ENCODE measurements at regions not wholly inside any gene's neighbourhood (a gene's known extent, or its start where the extent isn't known, plus 50 kb on each side); places are given as distances from the start of the nearest gene placed in this dataset.
A peak's percentile ranks its signal among the peaks of the same experiment; 100 is the strongest.
"Not testable (repeated sequence)": the region's sequence is repeated elsewhere in the genome, so short reads cannot be mapped to it uniquely, and the experiment has no call there.

DNA sequence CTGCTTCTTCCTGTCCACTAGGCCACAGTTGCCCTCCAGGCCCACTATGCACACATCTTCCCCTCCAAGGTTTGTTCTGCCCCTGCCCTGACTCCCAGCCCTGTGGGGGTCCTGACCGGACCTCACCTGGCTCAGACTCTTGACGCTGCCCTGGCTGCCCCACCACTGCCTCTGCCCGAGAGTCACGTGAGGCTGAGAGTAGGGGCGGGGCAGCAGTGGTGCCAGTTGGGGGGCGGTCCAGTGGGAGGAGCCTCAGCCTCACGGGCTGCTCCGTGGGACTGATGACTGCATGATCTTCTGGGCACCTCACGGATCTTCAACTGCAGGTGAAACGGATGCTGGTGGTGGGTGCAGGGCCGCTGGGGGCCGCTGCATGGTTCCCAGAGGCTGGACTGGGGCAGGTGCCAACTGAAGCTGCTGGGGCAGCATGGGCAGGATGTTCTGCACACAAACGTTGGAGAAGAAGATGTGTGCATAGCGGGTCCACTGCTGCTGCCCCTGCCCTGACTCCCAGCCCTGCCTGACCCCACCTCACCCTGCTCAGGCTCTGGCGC, 77.6 kb downstream of the HHIPL2 start:
- not testable (repeated sequence) for H3K4me3 ChIP-seq (ENCODE audit: low read depth, low read length); DNase-seq (ENCODE audit: low read depth)

GRCh38 chr1:222466150-222466865, 81.6 kb downstream of the HHIPL2 start:
- DNase-seq (ENCODE audit: low read depth) = no peak
- no peak overlapping the region for H3K4me3 ChIP-seq (ENCODE audit: low read depth, low read length)

DNA sequence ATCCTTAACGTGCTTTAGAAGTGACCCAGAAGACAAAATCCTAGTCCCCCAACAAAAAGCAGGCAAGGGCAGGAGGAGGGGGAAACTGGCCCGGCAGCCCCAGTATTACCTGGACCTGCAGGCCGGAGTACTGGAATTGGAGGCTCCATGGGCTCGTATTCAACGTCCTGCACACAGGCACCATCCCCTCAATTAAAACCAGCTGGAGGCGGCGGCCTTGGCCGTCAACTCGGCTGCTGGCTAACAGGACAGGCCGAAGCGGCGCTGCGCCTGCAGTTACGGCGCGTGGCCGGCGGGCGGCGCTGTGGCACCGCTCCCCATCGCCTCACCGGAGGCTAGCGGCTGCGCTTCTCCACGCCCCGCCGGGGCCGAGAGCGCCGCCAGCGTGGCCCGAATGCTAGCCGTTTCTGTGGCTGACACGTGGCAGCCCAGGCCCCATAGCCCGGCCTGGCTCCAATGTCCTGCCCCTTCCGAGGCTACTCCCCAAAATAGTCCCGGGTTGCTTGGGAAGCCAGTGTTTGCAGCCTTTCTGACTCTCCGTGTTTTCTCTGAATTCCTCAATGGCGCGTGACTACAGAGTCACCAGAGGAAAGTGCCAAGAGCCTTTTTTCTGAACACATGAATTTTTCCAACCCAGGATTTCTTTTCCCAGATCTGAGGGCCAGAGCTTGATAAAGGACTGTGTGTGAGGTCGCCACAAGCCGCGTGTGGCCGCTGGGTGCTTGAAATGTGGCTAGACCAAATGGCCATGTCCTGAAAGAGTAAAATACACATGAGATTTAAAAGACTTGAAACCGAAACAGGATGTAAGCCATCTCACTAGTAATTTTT, 82.5 kb downstream of the HHIPL2 start:
- peak overlapping the region; percentile 47 for H3K4me3 ChIP-seq (ENCODE audit: low read depth, low read length)

GRCh38 chr1:222464841-222465210, 83.1 kb downstream of the HHIPL2 start:
- H3K4me3 ChIP-seq (ENCODE audit: low read depth, low read length) = peak overlapping the region; percentile 47
- no peak for DNase-seq (ENCODE audit: low read depth)

More for the DNA sequence above, 82.5 kb downstream of the HHIPL2 start:
- DNase-seq (ENCODE audit: low read depth) = peak; percentile 82

GRCh38 chr1:222463059-222463730, 84.7 kb downstream of the HHIPL2 start:
- no peak for DNase-seq (ENCODE audit: low read depth)
- H3K4me3 ChIP-seq (ENCODE audit: low read depth, low read length) = no peak overlapping the region

- no peak for DNase-seq (ENCODE audit: low read depth)
- H3K4me3 ChIP-seq (ENCODE audit: low read depth, low read length) = no peak overlapping the region
Measured at GRCh38 chr1:222462601-222463000, 85.3 kb downstream of the HHIPL2 start.

- H3K4me3 ChIP-seq (ENCODE audit: low read depth, low read length) = no peak overlapping the region
- no peak for DNase-seq (ENCODE audit: low read depth)
Measured at GRCh38 chr1:222461941-222462340, 86.0 kb downstream of the HHIPL2 start.

- no peak overlapping the region for H3K4me3 ChIP-seq (ENCODE audit: low read depth, low read length)
- no peak for DNase-seq (ENCODE audit: low read depth)
Measured at GRCh38 chr1:222459652-222460051, 88.3 kb downstream of the HHIPL2 start.

- no peak for DNase-seq (ENCODE audit: low read depth)
- H3K4me3 ChIP-seq (ENCODE audit: low read depth, low read length) = no peak overlapping the region
Measured at GRCh38 chr1:222457513-222457912, 90.4 kb downstream of the HHIPL2 start.

DNA sequence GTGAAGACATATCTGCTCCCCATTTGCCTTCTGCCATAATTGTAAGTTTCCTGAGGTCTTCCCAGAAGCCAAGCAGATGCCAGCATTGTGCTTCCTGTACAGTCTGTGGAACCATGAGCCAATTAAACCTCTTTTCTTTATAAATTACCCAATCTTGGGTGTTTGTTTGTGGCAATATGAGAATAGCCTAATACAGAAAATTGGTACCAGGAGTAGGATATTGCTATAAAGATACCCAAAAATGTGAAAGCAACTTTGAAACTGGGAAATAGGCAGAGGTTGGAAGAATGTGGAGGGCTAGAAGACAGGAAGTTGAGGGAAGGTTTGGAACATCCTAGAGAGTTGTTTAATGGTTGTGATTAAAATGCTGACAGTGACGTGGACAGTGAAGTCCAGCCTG, 90.8 kb downstream of the HHIPL2 start:
- no peak for DNase-seq (ENCODE audit: low read depth)

GRCh38 chr1:222455188-222455879, 92.6 kb downstream of the HHIPL2 start:
- peak overlapping the region; percentile 22 for H3K4me3 ChIP-seq (ENCODE audit: low read depth, low read length)

More for the DNA sequence above, 90.8 kb downstream of the HHIPL2 start:
- H3K4me3 ChIP-seq (ENCODE audit: low read depth, low read length) = no peak overlapping the region

GRCh38 chr1:222454782-222455181, 93.1 kb downstream of the HHIPL2 start:
- DNase-seq (ENCODE audit: low read depth) = no peak

More at GRCh38 chr1:222455188-222455879, 92.6 kb downstream of the HHIPL2 start:
- peak; percentile 81 for DNase-seq (ENCODE audit: low read depth)

GRCh38 chr1:222454186-222454585, 93.7 kb downstream of the HHIPL2 start:
- H3K4me3 ChIP-seq (ENCODE audit: low read depth, low read length) = no peak overlapping the region
- no peak for DNase-seq (ENCODE audit: low read depth)

More at GRCh38 chr1:222454782-222455181, 93.1 kb downstream of the HHIPL2 start:
- H3K4me3 ChIP-seq (ENCODE audit: low read depth, low read length) = no peak overlapping the region

- no peak for DNase-seq (ENCODE audit: low read depth)
- H3K4me3 ChIP-seq (ENCODE audit: low read depth, low read length) = no peak overlapping the region
Measured at GRCh38 chr1:222452031-222452430, 95.9 kb downstream of the HHIPL2 start.

GRCh38 chr1:222443566-222443965, 104.3 kb downstream of the HHIPL2 start:
- H3K4me3 ChIP-seq (ENCODE audit: low read depth, low read length) = no peak overlapping the region
- no peak for DNase-seq (ENCODE audit: low read depth)

DNA sequence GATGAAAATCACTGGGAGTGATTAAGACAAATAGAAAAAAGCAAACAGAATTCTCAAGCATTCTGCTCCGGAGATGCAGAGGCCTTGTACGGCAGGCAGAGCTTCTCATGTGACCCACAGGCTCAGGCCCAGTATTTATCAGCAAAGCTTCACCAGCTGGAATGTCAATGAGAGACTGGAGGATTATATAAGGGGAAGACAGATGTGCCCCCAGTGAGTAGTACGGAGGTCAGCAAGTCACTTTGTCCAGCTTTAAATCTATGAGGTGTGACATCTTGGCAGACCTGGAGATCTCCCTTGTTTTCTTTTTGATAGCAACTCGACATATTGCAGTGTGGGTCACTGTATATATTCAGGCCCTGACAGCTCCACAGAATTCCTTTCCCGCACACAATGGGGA, 106.8 kb downstream of the HHIPL2 start:
- H3K4me3 ChIP-seq (ENCODE audit: low read depth, low read length) = no peak overlapping the region
- DNase-seq (ENCODE audit: low read depth) = no peak

DNA sequence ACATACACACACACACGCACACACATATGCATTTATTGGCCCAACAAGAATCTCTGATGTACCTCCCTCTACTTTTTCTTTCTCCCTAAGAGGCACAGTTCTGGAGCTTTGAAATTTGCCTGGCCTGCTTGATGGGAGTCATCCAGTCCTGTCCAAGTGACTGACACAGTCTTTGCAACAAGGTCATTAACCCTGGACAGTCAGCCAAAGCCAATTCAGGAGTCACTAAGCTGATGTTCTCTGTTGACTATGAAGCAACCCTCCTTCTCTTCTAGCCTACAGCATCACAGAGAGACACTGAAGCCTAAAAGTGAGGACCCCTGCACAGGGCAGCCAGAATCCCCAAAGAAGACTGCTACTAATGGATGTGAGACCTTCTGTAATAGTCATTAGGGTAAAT, 123.1 kb downstream of the HHIPL2 start:
- no peak for DNase-seq (ENCODE audit: low read depth)
- H3K4me3 ChIP-seq (ENCODE audit: low read depth, low read length) = no peak overlapping the region

GRCh38 chr1:222421380-222421779, 126.5 kb downstream of the HHIPL2 start:
- no peak for DNase-seq (ENCODE audit: low read depth)

GRCh38 chr1:222420633-222421032, 127.3 kb downstream of the HHIPL2 start:
- H3K4me3 ChIP-seq (ENCODE audit: low read depth, low read length) = no peak overlapping the region
- DNase-seq (ENCODE audit: low read depth) = no peak

More at GRCh38 chr1:222421380-222421779, 126.5 kb downstream of the HHIPL2 start:
- no peak overlapping the region for H3K4me3 ChIP-seq (ENCODE audit: low read depth, low read length)
